Psoas muscle (tissue), 7 donors: ENCODE measurements at regions not wholly inside any gene's neighbourhood (a gene's known extent, or its start where the extent isn't known, plus 50 kb on each side); places are given as distances from the start of the nearest gene placed in this dataset.
A peak's percentile ranks its signal among the peaks of the same experiment; 100 is the strongest.

Source experiments
- ATAC-seq, 4 donors: fragments of 200-7000 bp; cut with Tn5 transposase; one replicate each; pipeline ENCODE4 v1.9.1; 2020; ENCODE audit warnings: moderate library complexity in 3 of 4, mild to moderate bottlenecking in 2 of 4
- DNase-seq, 2 donors: peaks; one replicate each; pipeline ENCODE4 v3.0.0-alpha.2; 2020
- H3K27ac ChIP-seq: fragments of 200-600 bp; one replicate; pipeline ENCODE4 v1.8.0; 2022
- H3K27me3 ChIP-seq, 3 donors: fragments of 200-600 bp in 1 of 3; one replicate each; pipeline versions ENCODE4 v1.6.1 to v1.8.0; 2013 to 2022; ENCODE audit warnings: low read length in 2 of 3, mild to moderate bottlenecking in 2 of 3, moderate library complexity in 1 of 3; ENCODE audit not compliant: insufficient read depth in 3 of 3
- H3K36me3 ChIP-seq, 2 donors: fragments of 200-600 bp in 1 of 2; one replicate each; pipeline versions ENCODE4 v1.6.1 to v1.8.0; 2013 to 2022; ENCODE audit warnings: low read depth in 1 of 2, mild to moderate bottlenecking in 1 of 2, moderate library complexity in 1 of 2; ENCODE audit not compliant: insufficient read depth in 1 of 2
- H3K4me1 ChIP-seq: fragments of 200-600 bp; one replicate; pipeline ENCODE4 v1.8.0; 2022
- H3K4me3 ChIP-seq: fragments of 200-600 bp; one replicate; pipeline ENCODE4 v1.8.0; 2022; ENCODE audit warnings: mild to moderate bottlenecking
- H3K9me3 ChIP-seq: fragments of 200-600 bp; one replicate; pipeline ENCODE4 v1.8.0; 2022
- WGBS, 3 donors: extraction: QIAGEN DNeasy Blood & Tissue Kit; methylation state at CpG; one replicate each; pipeline versions ENCODE4 v1.1.6 to v1.1.7; 2013; 5-methylcytosine and 5-hydroxymethylcytosine counted together
- intact Hi-C, 2 donors: fragments of 100-400 bp; cut with DNase I; formaldehyde crosslinking; loops; one replicate each; pipeline versions ENCODE4 v1.11.0 to v1.14.2; 2022
- TF ChIP-seq, protein P1 (sequence below): fragments of 200-600 bp; IDR thresholded peaks from one replicate; pipeline ENCODE4 v1.8.0; 2022; ENCODE audit warnings: antibody characterized with exemption
- donor health status: healthy with polysubstance abuse.
- donor health status: DM: no; HTN: no; CAD: no; lungs with moderate emphysema.
- donor health status: Bipolar disorder and iron deficiency.
- donor health status: healthy.
- donor health status: DM: yes; HTN: yes; CAD: no.
- donor health status: DM: no; HTN: no; CAD: no.
- donor health status: DM: yes; HTN: yes; CAD: no.

DNA sequence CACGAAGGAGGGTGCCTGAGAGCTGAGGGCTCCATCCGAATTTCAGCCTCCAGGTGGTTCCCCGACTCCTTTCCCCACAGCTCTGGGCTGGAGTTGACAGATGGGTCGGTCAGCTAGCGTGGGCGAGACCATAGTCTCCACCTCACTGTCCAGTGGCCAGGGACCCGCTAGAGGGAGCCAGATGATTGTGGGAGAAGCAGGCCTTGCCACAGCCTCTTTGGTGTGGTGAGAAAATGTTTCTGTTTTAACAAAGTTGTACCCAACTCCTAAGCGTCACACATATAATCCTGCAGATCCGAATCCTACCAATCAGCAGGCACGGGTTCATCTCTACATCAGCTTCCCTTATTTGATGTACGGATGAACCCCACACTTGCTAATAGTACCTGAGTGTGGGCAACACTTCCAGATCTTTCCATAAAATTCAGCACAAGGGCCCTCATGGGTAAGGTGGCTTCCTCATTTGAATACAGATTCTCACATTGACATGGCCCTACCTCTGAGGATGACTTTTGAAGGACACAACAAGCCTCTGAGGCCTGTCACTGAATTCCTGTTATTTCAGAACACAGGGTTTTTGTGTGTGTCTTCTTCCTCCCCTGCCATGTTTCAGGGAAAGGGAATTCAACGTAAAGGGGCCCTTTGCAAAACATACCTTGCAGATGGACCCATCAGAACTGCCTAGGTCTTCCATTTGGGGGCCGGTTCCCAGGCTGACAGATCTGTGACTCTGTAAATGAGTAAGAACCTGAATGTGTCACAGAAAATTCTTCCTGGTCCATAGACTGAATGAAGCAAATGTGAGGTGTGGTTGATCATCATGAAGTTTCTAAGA is 103.2 kb upstream of the DUSP22 start:
- Histone ChIP-seq H3K27ac (no peak overlapping the region), H3K36me3 (no peaks in the 10 kb centered on the region), H3K4me3 (no peak overlapping the region), H3K9me3 (no peaks in the 10 kb centered on the region), H3K27me3 (no peaks in the 10 kb centered on the region), H3K4me1 (no peaks in the 10 kb centered on the region)
- DNase-seq = peak; percentile 77 to 79
- WGBS, 3 donors = 24 to 31% (median 31%) methylated on average over 13 of the region's 13 CpGs
- TF ChIP-seq, protein P1, sequence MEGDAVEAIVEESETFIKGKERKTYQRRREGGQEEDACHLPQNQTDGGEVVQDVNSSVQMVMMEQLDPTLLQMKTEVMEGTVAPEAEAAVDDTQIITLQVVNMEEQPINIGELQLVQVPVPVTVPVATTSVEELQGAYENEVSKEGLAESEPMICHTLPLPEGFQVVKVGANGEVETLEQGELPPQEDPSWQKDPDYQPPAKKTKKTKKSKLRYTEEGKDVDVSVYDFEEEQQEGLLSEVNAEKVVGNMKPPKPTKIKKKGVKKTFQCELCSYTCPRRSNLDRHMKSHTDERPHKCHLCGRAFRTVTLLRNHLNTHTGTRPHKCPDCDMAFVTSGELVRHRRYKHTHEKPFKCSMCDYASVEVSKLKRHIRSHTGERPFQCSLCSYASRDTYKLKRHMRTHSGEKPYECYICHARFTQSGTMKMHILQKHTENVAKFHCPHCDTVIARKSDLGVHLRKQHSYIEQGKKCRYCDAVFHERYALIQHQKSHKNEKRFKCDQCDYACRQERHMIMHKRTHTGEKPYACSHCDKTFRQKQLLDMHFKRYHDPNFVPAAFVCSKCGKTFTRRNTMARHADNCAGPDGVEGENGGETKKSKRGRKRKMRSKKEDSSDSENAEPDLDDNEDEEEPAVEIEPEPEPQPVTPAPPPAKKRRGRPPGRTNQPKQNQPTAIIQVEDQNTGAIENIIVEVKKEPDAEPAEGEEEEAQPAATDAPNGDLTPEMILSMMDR = peak; percentile 56
- ATAC-seq = peak; percentile 43 to 80 (median 70)
- intact Hi-C loops = no loop called here

DNA sequence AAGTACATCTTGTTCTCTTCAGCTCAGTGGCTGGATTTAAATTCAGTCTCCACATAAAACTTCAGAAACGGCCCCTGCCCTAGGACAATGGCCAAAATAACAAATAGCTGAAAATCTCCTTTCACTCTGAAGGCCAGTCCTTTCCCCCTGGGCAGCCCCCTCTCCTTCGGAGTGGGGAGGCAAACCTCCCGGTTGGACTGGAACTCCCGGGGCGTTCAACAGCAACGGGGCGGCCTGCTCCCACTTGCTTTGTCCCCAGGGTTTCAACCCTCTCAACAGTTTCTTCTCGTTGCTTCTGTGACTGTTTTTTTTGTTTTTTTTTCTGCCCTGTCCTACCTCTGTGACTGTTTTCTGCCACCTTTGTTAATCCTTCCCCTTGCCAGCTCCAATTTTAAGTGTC is 102.6 kb upstream of the DUSP22 start:
- intact Hi-C loops = no loop called here

DNA sequence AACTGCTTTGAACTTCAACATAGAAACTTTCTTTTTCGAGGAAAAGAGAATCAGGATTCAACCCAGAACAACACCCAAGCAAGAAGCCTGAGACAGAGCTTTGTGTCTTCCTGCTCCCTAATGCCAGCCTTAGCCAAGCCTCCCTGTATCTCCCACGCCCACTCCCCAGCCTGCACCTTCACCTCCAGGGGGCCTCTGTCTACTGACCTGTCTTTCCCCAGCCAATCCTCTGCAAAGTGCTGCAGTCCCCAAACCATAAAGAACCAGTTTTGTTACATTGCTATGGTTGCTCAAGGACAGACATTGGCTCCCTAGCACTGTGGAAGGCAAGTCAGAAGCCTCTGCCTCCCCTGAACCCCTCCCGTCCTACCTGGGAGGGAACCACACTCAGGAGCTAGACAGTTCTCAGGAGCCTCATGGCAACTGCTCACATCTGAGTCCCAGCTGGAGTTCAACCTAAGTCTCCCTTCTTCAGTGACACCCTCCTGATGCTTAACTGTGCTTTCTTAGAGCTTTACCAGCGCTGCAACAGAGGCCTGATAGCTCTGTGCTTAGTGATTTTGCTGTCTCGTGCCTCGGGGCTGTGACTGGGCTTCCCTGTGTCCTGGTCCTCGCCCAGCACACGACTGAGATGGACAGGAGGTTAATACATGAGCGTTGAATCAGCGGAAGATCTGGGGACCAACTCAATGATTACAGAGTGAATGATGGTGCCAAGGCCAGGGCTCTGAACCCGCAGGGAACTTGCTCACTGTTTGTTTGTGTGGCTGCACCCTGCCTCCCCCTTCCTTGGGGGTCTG is 101.5 kb upstream of the DUSP22 start:
- H3K27ac ChIP-seq = no peak overlapping the region
- no peaks in the 10 kb centered on the region for H3K27me3 ChIP-seq
- TF ChIP-seq, protein P1 = no peak
- intact Hi-C loops = no loop called here
- ATAC-seq (no peak), DNase-seq (no peak)
- H3K4me3 ChIP-seq = no peak overlapping the region
- H3K36me3 ChIP-seq = no peaks in the 10 kb centered on the region
- H3K9me3 ChIP-seq = no peaks in the 10 kb centered on the region
- 89 to 92% (median 90%) methylated on average over 11 of the region's 11 CpGs for WGBS, 3 donors
- H3K4me1 ChIP-seq = peaks cover 3% of the 10 kb centered on the region

More for the DNA sequence above, 102.6 kb upstream of the DUSP22 start:
- Histone ChIP-seq H3K27me3 (no peaks in the 10 kb centered on the region), H3K9me3 (no peaks in the 10 kb centered on the region), H3K27ac (no peak overlapping the region), H3K4me1 (no peaks in the 10 kb centered on the region), H3K4me3 (no peak overlapping the region), H3K36me3 (no peaks in the 10 kb centered on the region)
- ATAC-seq (no peak), DNase-seq (no peak)
- TF ChIP-seq, protein P1 = no peak
- 78 to 82% (median 81%) methylated on average over 8 of the region's 8 CpGs for WGBS, 3 donors

DNA sequence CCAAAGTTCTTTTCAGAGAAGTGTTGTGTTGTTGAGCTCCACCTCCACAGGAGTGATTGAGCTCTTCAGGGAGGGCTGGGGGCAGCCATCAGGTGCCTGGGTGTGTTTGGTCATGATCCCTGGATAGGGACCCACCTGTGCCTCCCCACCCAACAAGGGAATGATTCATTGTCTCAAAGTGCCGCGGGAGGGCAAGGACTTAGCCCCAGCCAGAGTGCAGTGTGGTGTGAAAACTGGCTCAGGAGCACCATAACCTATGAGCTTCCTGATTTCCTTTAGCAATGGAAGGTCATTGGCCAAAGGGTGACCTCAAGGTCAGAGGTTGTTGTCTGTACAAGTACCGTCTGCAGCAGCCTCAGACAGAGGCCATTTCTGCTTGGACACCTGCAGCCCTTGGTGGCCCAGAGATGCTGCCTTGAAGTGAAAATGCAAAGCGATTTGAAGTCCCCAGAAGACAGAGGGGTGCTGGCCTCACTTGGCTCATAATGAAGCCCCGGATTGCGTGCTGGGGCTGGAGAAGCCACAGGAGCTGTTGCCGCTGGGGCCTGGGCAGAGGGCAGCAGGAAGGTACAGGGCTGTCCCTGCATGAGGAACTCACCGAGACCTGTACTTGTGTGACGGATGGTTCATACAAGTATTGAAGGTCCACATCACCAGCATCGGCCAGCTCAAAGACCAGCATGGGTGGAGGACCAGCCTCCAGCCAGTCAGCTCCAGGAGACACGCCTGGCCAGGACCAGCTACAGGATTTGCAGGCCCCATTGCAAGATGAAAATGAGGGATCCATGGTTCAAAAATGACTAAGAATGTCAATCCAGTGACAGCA is 100.6 kb upstream of the DUSP22 start:
- DNase-seq (no peak), ATAC-seq (no peak)
- WGBS, 3 donors = 81 to 84% (median 84%) methylated on average over 11 of the region's 11 CpGs
- TF ChIP-seq, protein P1 = no peak
- H3K27me3 ChIP-seq = no peaks in the 10 kb centered on the region
- intact Hi-C loops = no loop called here
- no peak overlapping the region for H3K27ac ChIP-seq
- H3K36me3 ChIP-seq = no peaks in the 10 kb centered on the region
- peaks cover 5% of the 10 kb centered on the region for H3K4me1 ChIP-seq
- no peaks in the 10 kb centered on the region for H3K9me3 ChIP-seq
- H3K4me3 ChIP-seq = no peak overlapping the region
